Hematopoietic multipotent progenitor cell treated with erythropoietin and hydrocortisone succinate and interleukin-3 and kit ligand, for 8 days (in vitro differentiated cells): ENCODE measurements at regions not wholly inside any gene's neighbourhood (a gene's known extent, or its start where the extent isn't known, plus 50 kb on each side); places are given as distances from the start of the nearest gene placed in this dataset.

ENCODE experiments used
- DNase-seq: peaks from one replicate; pipeline ENCODE4 v3.0.0-alpha.2; 2015

- DNase-seq = no peak
Observed at GRCh38 chr5:105849701-105850100, 1821.0 kb downstream of the EFNA5 start.

- no peak for DNase-seq
Observed at GRCh38 chr5:105840800-105841199, 1829.9 kb downstream of the EFNA5 start.

GRCh38 chr5:105836887-105837286, 1833.8 kb downstream of the EFNA5 start:
- no peak for DNase-seq

- DNase-seq = no peak
Observed at GRCh38 chr5:105836268-105836667, 1834.5 kb downstream of the EFNA5 start.

GRCh38 chr5:105828821-105829220, 1841.9 kb downstream of the EFNA5 start:
- no peak for DNase-seq

- no peak for DNase-seq
Observed at GRCh38 chr5:105821800-105822199, 1848.9 kb downstream of the EFNA5 start.

- DNase-seq = no peak
Observed at GRCh38 chr5:105817914-105818313, 1852.8 kb downstream of the EFNA5 start.

GRCh38 chr5:105817416-105817815, 1853.3 kb downstream of the EFNA5 start:
- no peak for DNase-seq

- no peak for DNase-seq
Observed at GRCh38 chr5:105816961-105817360, 1853.8 kb downstream of the EFNA5 start.

GRCh38 chr5:105812304-105812703, 1858.4 kb downstream of the EFNA5 start:
- DNase-seq = no peak

- no peak for DNase-seq
Observed at GRCh38 chr5:105807951-105808350, 1862.8 kb downstream of the EFNA5 start.

GRCh38 chr5:105807290-105807689, 1863.4 kb downstream of the EFNA5 start:
- DNase-seq = no peak

- no peak for DNase-seq
Observed at GRCh38 chr5:105806596-105806995, 1864.1 kb downstream of the EFNA5 start.

- no peak for DNase-seq
Observed at GRCh38 chr5:105803431-105803830, 1867.3 kb downstream of the EFNA5 start.

GRCh38 chr5:105794578-105794977, 1876.2 kb downstream of the EFNA5 start:
- DNase-seq = no peak

- DNase-seq = no peak
Observed at GRCh38 chr5:105789246-105789645, 1881.5 kb downstream of the EFNA5 start.

GRCh38 chr5:105783811-105784210, 1886.9 kb downstream of the EFNA5 start:
- no peak for DNase-seq

GRCh38 chr5:105782501-105782900, 1888.2 kb downstream of the EFNA5 start:
- no peak for DNase-seq

- DNase-seq = no peak
Observed at GRCh38 chr5:105773241-105773640, 1897.5 kb downstream of the EFNA5 start.

GRCh38 chr5:105767267-105767666, 1903.5 kb downstream of the EFNA5 start:
- DNase-seq = no peak

GRCh38 chr5:105762728-105763127, 1908.0 kb downstream of the EFNA5 start:
- no peak for DNase-seq

GRCh38 chr5:105754056-105754455, 1916.7 kb downstream of the EFNA5 start:
- DNase-seq = no peak

- DNase-seq = no peak
Observed at GRCh38 chr5:105752801-105753200, 1917.9 kb downstream of the EFNA5 start.

- no peak for DNase-seq
Observed at GRCh38 chr5:105751908-105752307, 1918.8 kb downstream of the EFNA5 start.

GRCh38 chr5:105745111-105745510, 1925.6 kb downstream of the EFNA5 start:
- DNase-seq = no peak

GRCh38 chr5:105740242-105740641, 1930.5 kb downstream of the EFNA5 start:
- DNase-seq = no peak
